Activated naive CD4-positive, alpha-beta T cell treated with anti-CD3 and anti-CD28 coated beads, Interleukin-2, amount 10 ng/mL, durations not matched to agents 7 days and 5 days (primary cell): ENCODE measurements at regions not wholly inside any gene's neighbourhood (a gene's known extent, or its start where the extent isn't known, plus 50 kb on each side); places are given as distances from the start of the nearest gene placed in this dataset.
"Not testable (repeated sequence)": the region's sequence is repeated elsewhere in the genome, so short reads cannot be mapped to it uniquely, and the experiment has no call there.

Experiments used
- CTCF ChIA-PET: fragments of 350-600 bp; sonication (Branson Sonifier 250); formaldehyde crosslinking; loops from one replicate; lab custom pipeline; 2021; ENCODE audit warnings: antibody characterized with exemption; lab: Charles Lee
- DNase-seq: peaks from one replicate; pipeline ENCODE4 v3.0.0-alpha.2; 2020
- H3K27ac Mint-ChIP-seq: one replicate; pipeline ENCODE4 v1.8.0; 2021; ENCODE audit warnings: mild to moderate bottlenecking, moderate library complexity, mixed read lengths
- H3K27me3 Mint-ChIP-seq: one replicate; pipeline ENCODE4 v1.8.0; 2021; ENCODE audit warnings: mild to moderate bottlenecking, mixed read lengths
- H3K36me3 Mint-ChIP-seq: one replicate; pipeline ENCODE4 v1.8.0; 2021; ENCODE audit warnings: mixed read lengths
- H3K4me1 Mint-ChIP-seq: one replicate; pipeline ENCODE4 v1.8.0; 2021; ENCODE audit warnings: mixed read lengths
- H3K4me3 Mint-ChIP-seq: one replicate; pipeline ENCODE4 v1.8.0; 2021; ENCODE audit warnings: mild to moderate bottlenecking, moderate library complexity, mixed read lengths
- H3K9me3 Mint-ChIP-seq: one replicate; pipeline ENCODE4 v1.8.0; 2021; ENCODE audit warnings: mixed read lengths

GRCh38 chr11:92168936-92169335 lies 55.7 kb upstream of the FAT3 start:
- no peak for DNase-seq
- Mint-ChIP-seq H3K36me3 (no peaks in the 10 kb centered on the region), H3K4me3 (no peak overlapping the region), H3K27ac (no peak overlapping the region), H3K4me1 (no peaks in the 10 kb centered on the region), H3K27me3 (no peaks in the 10 kb centered on the region), H3K9me3 (peaks cover 2% of the 10 kb centered on the region)
- CTCF ChIA-PET, result no interaction called here

GRCh38 chr11:92167571-92167970 lies 57.0 kb upstream of the FAT3 start:
- no peak overlapping the region for H3K4me3 Mint-ChIP-seq
- H3K36me3 Mint-ChIP-seq, result no peaks in the 10 kb centered on the region
- CTCF ChIA-PET, result no interaction called here
- H3K27ac Mint-ChIP-seq, result no peak overlapping the region
- no peak for DNase-seq
- peaks cover 2% of the 10 kb centered on the region for H3K9me3 Mint-ChIP-seq
- no peaks in the 10 kb centered on the region for H3K27me3 Mint-ChIP-seq
- H3K4me1 Mint-ChIP-seq, result no peaks in the 10 kb centered on the region

DNA sequence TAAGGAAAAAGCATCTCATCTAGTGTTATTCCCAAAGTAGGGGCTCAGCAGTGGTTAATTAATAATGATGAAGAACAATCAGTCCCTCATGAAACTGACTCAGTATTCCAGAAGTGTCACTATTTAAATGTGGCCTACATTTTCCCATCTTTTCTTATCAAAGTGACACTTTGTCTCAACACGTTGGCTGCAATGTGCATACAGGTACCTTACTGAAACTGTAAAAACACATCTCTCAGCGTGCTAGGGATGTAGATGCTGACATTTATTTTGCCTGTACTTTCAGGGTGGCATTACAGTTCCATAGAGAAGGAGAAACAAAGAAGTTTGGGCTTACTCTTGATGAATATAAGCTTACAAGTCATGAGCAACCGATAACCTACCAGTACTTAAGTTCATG lies 58.3 kb upstream of the FAT3 start:
- H3K4me1 Mint-ChIP-seq, result no peaks in the 10 kb centered on the region
- no peaks in the 10 kb centered on the region for H3K27me3 Mint-ChIP-seq
- H3K4me3 Mint-ChIP-seq, result no peak overlapping the region
- no peak for DNase-seq
- no peaks in the 10 kb centered on the region for H3K36me3 Mint-ChIP-seq
- H3K9me3 Mint-ChIP-seq, result peaks cover 2% of the 10 kb centered on the region
- CTCF ChIA-PET, result no interaction called here
- no peak overlapping the region for H3K27ac Mint-ChIP-seq

DNA sequence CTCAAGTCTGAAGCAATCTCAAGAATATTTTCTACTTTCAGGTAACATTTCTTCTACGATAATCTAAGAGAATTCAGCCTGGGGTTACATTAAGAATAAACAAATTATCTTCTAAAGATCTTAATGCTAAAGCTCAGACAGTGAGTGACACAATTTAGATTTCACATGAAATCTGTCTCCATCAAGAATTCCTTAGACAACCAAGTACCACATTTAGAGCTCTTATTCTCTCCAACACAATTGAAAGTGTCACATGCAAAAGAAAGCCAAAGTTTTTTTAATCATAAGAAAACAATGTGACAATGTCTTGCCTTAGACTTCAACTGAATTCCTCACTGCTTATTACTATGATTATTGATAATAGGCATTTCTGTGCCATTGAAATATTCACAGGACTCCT lies 60.7 kb upstream of the FAT3 start:
- Mint-ChIP-seq H3K27me3 (no peaks in the 10 kb centered on the region), H3K36me3 (no peaks in the 10 kb centered on the region), H3K4me3 (no peak overlapping the region), H3K4me1 (no peaks in the 10 kb centered on the region), H3K27ac (no peak overlapping the region), H3K9me3 (no peaks in the 10 kb centered on the region)
- CTCF ChIA-PET, result no interaction called here
- DNase-seq, result no peak

GRCh38 chr11:92162776-92163175 lies 61.8 kb upstream of the FAT3 start:
- Mint-ChIP-seq H3K36me3 (no peaks in the 10 kb centered on the region), H3K4me1 (no peaks in the 10 kb centered on the region), H3K9me3 (no peaks in the 10 kb centered on the region), H3K27me3 (no peaks in the 10 kb centered on the region), H3K27ac (no peak overlapping the region), H3K4me3 (no peak overlapping the region)
- CTCF ChIA-PET, result no interaction called here
- no peak for DNase-seq

- Mint-ChIP-seq H3K27me3 (no peaks in the 10 kb centered on the region), H3K9me3 (peaks cover 4% of the 10 kb centered on the region), H3K4me1 (no peaks in the 10 kb centered on the region), H3K36me3 (no peaks in the 10 kb centered on the region), H3K4me3 (no peak overlapping the region), H3K27ac (no peak overlapping the region)
- DNase-seq, result no peak
- CTCF ChIA-PET, result no interaction called here
Measured at GRCh38 chr11:92159931-92160330, 64.7 kb upstream of the FAT3 start.

DNA sequence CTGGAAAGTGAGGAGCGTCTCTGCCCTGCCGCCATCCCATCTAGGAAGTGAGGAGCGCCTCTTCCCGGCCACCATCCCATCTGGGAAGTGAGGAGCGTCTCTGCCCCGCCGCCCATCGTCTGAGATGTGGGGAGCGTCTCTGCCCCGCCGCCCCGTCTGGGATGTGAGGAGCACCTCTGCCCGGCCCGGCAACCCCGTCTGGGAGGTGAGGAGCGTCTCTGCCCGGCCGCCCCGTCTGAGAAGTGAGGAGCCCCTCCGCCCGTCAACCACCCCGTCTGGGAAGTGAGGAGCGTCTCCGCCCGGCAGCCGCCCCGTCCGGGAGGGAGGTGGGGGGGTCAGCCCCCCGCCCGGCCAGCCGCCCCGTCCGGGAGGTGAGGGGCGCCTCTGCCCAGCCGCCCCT lies 67.2 kb upstream of the FAT3 start:
- DNase-seq, H3K27ac Mint-ChIP-seq, H3K36me3 Mint-ChIP-seq, H3K9me3 Mint-ChIP-seq, H3K4me3 Mint-ChIP-seq, H3K4me1 Mint-ChIP-seq, CTCF ChIA-PET, H3K27me3 Mint-ChIP-seq: not testable (repeated sequence)

DNA sequence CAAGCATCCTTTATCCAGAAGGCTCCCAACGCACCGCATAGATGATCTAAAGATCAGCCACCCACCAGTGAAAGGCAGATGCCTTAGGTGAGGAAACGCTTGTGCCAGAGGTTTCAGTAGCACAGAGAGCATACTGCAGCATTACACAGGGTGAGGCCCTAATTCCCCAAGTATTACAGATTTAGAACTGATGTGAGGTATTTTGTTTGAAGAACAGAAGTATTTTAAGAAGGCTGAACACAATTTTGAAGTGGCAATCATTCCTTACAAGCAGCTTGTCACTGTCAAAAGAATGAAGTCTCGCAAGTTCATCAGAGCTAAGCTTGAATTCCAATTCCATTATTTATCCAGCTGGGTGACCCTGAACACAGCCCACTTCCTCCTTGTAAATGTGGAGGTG lies 70.0 kb upstream of the FAT3 start:
- Mint-ChIP-seq H3K9me3 (peaks cover 4% of the 10 kb centered on the region), H3K4me1 (no peaks in the 10 kb centered on the region), H3K27ac (no peak overlapping the region), H3K36me3 (no peaks in the 10 kb centered on the region), H3K4me3 (no peak overlapping the region), H3K27me3 (no peaks in the 10 kb centered on the region)
- no peak for DNase-seq
- CTCF ChIA-PET, result no interaction called here

GRCh38 chr11:92154110-92154509 lies 70.5 kb upstream of the FAT3 start:
- H3K4me3 Mint-ChIP-seq, result no peak overlapping the region
- DNase-seq, result no peak
- no peaks in the 10 kb centered on the region for H3K27me3 Mint-ChIP-seq
- H3K4me1 Mint-ChIP-seq, result no peaks in the 10 kb centered on the region
- CTCF ChIA-PET, result no interaction called here
- H3K36me3 Mint-ChIP-seq, result no peaks in the 10 kb centered on the region
- H3K9me3 Mint-ChIP-seq, result peaks cover 4% of the 10 kb centered on the region
- no peak overlapping the region for H3K27ac Mint-ChIP-seq

- Mint-ChIP-seq H3K27ac (no peak overlapping the region), H3K36me3 (no peaks in the 10 kb centered on the region), H3K27me3 (no peaks in the 10 kb centered on the region), H3K4me1 (no peaks in the 10 kb centered on the region), H3K4me3 (no peak overlapping the region), H3K9me3 (peaks cover 4% of the 10 kb centered on the region)
- CTCF ChIA-PET, result no interaction called here
- DNase-seq, result no peak
Measured at GRCh38 chr11:92153542-92153941, 71.1 kb upstream of the FAT3 start.

DNA sequence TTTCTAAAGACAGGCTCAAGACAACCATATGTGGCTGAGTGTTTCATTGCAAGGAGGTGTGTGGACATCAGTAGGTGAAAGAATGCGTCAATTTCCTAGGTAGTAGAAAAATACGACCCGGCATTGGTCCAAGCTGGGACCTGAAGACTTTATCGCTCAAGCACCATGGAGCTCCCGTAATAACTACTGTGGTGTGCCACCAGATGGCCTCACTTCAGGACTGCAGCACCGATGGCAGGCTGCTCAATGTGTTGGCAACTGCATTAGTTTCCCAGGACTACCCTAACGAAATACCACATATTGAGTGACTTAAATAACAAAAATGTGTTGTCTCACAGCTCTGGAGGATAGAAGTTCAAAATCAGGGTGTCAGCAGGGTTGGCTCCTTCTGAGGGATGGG lies 72.4 kb upstream of the FAT3 start:
- DNase-seq, result no peak
- CTCF ChIA-PET, result no interaction called here
- Mint-ChIP-seq H3K4me3 (no peak overlapping the region), H3K27ac (no peak overlapping the region), H3K36me3 (no peaks in the 10 kb centered on the region), H3K9me3 (peaks cover 4% of the 10 kb centered on the region), H3K4me1 (no peaks in the 10 kb centered on the region), H3K27me3 (no peaks in the 10 kb centered on the region)

DNA sequence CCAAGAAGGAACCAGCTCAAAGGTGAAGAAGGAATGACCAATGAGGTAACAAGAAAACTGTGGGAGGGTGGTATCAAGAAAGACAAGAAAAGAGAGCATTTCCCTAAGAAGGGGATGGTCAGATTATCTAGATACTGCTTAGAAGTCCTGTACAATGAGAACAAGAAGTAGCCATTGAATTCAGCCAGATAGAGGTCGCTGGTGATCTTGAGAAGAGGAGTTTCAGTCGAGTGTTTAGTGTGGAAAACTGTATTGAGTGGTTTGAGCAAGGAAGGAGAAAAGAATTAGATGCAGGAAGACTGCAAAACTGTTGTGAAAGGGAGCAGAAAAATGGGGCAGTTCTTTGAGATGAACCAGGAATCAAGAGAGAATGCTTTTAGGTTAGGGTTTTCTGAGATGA lies 74.6 kb upstream of the FAT3 start:
- no peaks in the 10 kb centered on the region for H3K4me1 Mint-ChIP-seq
- no peak overlapping the region for H3K4me3 Mint-ChIP-seq
- no peaks in the 10 kb centered on the region for H3K27me3 Mint-ChIP-seq
- H3K9me3 Mint-ChIP-seq, result peaks cover 1% of the 10 kb centered on the region
- no peak overlapping the region for H3K27ac Mint-ChIP-seq
- no peak for DNase-seq
- no peaks in the 10 kb centered on the region for H3K36me3 Mint-ChIP-seq
- CTCF ChIA-PET, result no interaction called here

DNA sequence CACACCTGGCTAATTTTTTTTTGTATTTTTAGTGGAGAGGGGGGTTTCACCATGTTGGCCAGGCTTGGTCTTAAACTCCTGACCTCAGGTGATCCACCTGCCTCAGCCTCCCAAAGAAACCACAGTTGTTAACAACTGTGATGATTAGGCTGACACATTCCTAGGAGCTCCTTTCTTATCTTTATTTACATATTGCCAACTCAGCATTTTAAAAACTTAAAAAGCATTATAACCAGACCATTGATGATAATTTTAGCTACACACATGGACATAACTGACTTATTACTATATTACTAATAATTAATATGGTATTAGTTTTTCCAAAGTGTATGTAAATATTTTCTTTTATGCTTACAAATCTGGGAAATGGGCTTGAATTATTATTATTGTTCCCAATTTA lies 82.9 kb upstream of the FAT3 start:
- no peak overlapping the region for H3K4me3 Mint-ChIP-seq
- H3K36me3 Mint-ChIP-seq, result no peaks in the 10 kb centered on the region

GRCh38 chr11:92141159-92141558 lies 83.5 kb upstream of the FAT3 start:
- Mint-ChIP-seq H3K4me3 (no peak overlapping the region), H3K9me3 (peaks cover 1% of the 10 kb centered on the region), H3K4me1 (no peaks in the 10 kb centered on the region), H3K36me3 (no peaks in the 10 kb centered on the region), H3K27ac (no peak overlapping the region), H3K27me3 (no peaks in the 10 kb centered on the region)
- CTCF ChIA-PET, result no interaction called here
- DNase-seq, result no peak

More for the DNA sequence above, 82.9 kb upstream of the FAT3 start:
- no peak for DNase-seq
- H3K4me1 Mint-ChIP-seq, result no peaks in the 10 kb centered on the region
- CTCF ChIA-PET, result no interaction called here
- no peak overlapping the region for H3K27ac Mint-ChIP-seq
- peaks cover 1% of the 10 kb centered on the region for H3K9me3 Mint-ChIP-seq
- no peaks in the 10 kb centered on the region for H3K27me3 Mint-ChIP-seq

- H3K27ac Mint-ChIP-seq, result no peak overlapping the region
- H3K9me3 Mint-ChIP-seq, result no peaks in the 10 kb centered on the region
- no peak for DNase-seq
- no peaks in the 10 kb centered on the region for H3K27me3 Mint-ChIP-seq
- CTCF ChIA-PET, result no interaction called here
- no peak overlapping the region for H3K4me3 Mint-ChIP-seq
- no peaks in the 10 kb centered on the region for H3K36me3 Mint-ChIP-seq
- no peaks in the 10 kb centered on the region for H3K4me1 Mint-ChIP-seq
Measured at GRCh38 chr11:92140021-92140420, 84.6 kb upstream of the FAT3 start.

- CTCF ChIA-PET, result interaction anchor here (0.6 kb wide), 1 partner anchor 14 kb away, joined by 3 read pairs; no protein-coding TSS in a partner anchor
- no peaks in the 10 kb centered on the region for H3K27me3 Mint-ChIP-seq
- H3K4me3 Mint-ChIP-seq, result no peak overlapping the region
- H3K9me3 Mint-ChIP-seq, result peaks cover 5% of the 10 kb centered on the region
- no peak for DNase-seq
- H3K4me1 Mint-ChIP-seq, result no peaks in the 10 kb centered on the region
- H3K27ac Mint-ChIP-seq, result no peak overlapping the region
- no peaks in the 10 kb centered on the region for H3K36me3 Mint-ChIP-seq
Measured at GRCh38 chr11:92138296-92138695, 86.3 kb upstream of the FAT3 start.
